Hematopoietic multipotent progenitor cell treated with erythropoietin and hydrocortisone succinate and interleukin-3 and kit ligand, for 6 days (in vitro differentiated cells): ENCODE measurements at regions not wholly inside any gene's neighbourhood (a gene's known extent, or its start where the extent isn't known, plus 50 kb on each side); places are given as distances from the start of the nearest gene placed in this dataset.
A peak's percentile ranks its signal among the peaks of the same experiment; 100 is the strongest.
"Not testable (repeated sequence)": the region's sequence is repeated elsewhere in the genome, so short reads cannot be mapped to it uniquely, and the experiment has no call there.

ENCODE experiments used
- DNase-seq: peaks from one replicate; pipeline ENCODE4 v3.0.0-alpha.2; 2015

GRCh38 chr20:29031262-29031982 lies 2226.0 kb upstream of the DEFB115 start:
- DNase-seq = not testable (repeated sequence)

- DNase-seq = not testable (repeated sequence)
These were observed 2213.2 kb upstream of the DEFB115 start for GRCh38 chr20:29044239-29044638.

GRCh38 chr20:29050008-29050606 lies 2207.4 kb upstream of the DEFB115 start:
- peak; percentile 39 for DNase-seq

GRCh38 chr20:29057866-29058484 lies 2199.5 kb upstream of the DEFB115 start:
- DNase-seq = peak; percentile 32

- not testable (repeated sequence) for DNase-seq
These were observed 2195.0 kb upstream of the DEFB115 start for GRCh38 chr20:29062451-29062850.

GRCh38 chr20:29066341-29066740 lies 2191.1 kb upstream of the DEFB115 start:
- DNase-seq = not testable (repeated sequence)

- not testable (repeated sequence) for DNase-seq
These were observed 2183.8 kb upstream of the DEFB115 start for GRCh38 chr20:29073640-29074039.

- DNase-seq = peak; percentile 35
These were observed 2177.4 kb upstream of the DEFB115 start for GRCh38 chr20:29079769-29080690.

- not testable (repeated sequence) for DNase-seq
These were observed 2175.8 kb upstream of the DEFB115 start for GRCh38 chr20:29081712-29082111.

- DNase-seq = no peak
These were observed 2171.8 kb upstream of the DEFB115 start for GRCh38 chr20:29085625-29086024.

GRCh38 chr20:29086145-29086718 lies 2171.2 kb upstream of the DEFB115 start:
- not testable (repeated sequence) for DNase-seq

- no peak for DNase-seq
These were observed 2170.5 kb upstream of the DEFB115 start for GRCh38 chr20:29086938-29087337.

- peak; percentile 1 for DNase-seq
These were observed 2169.6 kb upstream of the DEFB115 start for GRCh38 chr20:29087887-29088286.

GRCh38 chr20:29088472-29088871 lies 2169.0 kb upstream of the DEFB115 start:
- DNase-seq = peak; percentile 4

GRCh38 chr20:29089409-29089808 lies 2168.1 kb upstream of the DEFB115 start:
- not testable (repeated sequence) for DNase-seq

GRCh38 chr20:29093958-29094357 lies 2163.5 kb upstream of the DEFB115 start:
- not testable (repeated sequence) for DNase-seq

GRCh38 chr20:29096695-29097094 lies 2160.8 kb upstream of the DEFB115 start:
- not testable (repeated sequence) for DNase-seq

GRCh38 chr20:29107884-29108283 lies 2149.6 kb upstream of the DEFB115 start:
- DNase-seq = not testable (repeated sequence)

GRCh38 chr20:29109386-29109785 lies 2148.1 kb upstream of the DEFB115 start:
- DNase-seq = not testable (repeated sequence)

- DNase-seq = not testable (repeated sequence)
These were observed 2142.4 kb upstream of the DEFB115 start for GRCh38 chr20:29115097-29115496.

- DNase-seq = no peak
These were observed 2138.3 kb upstream of the DEFB115 start for GRCh38 chr20:29119141-29119540.

GRCh38 chr20:29119684-29120083 lies 2137.8 kb upstream of the DEFB115 start:
- DNase-seq = not testable (repeated sequence)
